ENCODE measurements at regions not wholly inside any gene's neighbourhood (a gene's known extent, or its start where the extent isn't known, plus 50 kb on each side); places are given as distances from the start of the nearest gene placed in this dataset.
"Not testable (repeated sequence)": the region's sequence is repeated elsewhere in the genome, so short reads cannot be mapped to it uniquely, and the experiment has no call there.

- no peak for DNase-seq (ENCODE audit: low spot score)
Measured at GRCh38 chr3:162398554-162398953, 901.9 kb downstream of the OTOL1 start.

DNA sequence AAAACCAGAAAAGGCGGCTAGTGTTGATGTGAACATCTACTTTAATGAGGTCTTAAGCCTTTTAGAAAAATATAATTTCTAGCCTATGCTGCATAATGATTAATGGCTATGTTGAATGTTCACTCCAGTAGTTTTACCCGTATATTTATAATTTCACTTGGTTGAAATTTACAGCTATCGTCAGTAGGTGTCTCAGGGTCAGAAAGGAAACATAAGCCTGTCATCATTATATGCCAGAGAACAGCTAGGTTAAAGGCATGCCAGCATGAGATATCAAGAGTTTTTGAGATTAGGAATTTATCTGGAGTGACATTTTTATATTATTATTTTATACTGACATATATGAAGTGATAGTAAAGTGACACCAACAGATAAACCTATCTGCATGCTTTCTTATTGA lies 904.1 kb downstream of the OTOL1 start:
- DNase-seq (ENCODE audit: low spot score), result no peak

- DNase-seq (ENCODE audit: low spot score), result not testable (repeated sequence)
Measured at GRCh38 chr3:162411556-162411955, 914.9 kb downstream of the OTOL1 start.

GRCh38 chr3:162421721-162422120 lies 925.1 kb downstream of the OTOL1 start:
- no peak for DNase-seq (ENCODE audit: low spot score)

GRCh38 chr3:162428192-162428591 lies 931.6 kb downstream of the OTOL1 start:
- no peak for DNase-seq (ENCODE audit: low spot score)

- DNase-seq (ENCODE audit: low spot score), result no peak
Measured at GRCh38 chr3:162435750-162436149, 939.1 kb downstream of the OTOL1 start.

DNA sequence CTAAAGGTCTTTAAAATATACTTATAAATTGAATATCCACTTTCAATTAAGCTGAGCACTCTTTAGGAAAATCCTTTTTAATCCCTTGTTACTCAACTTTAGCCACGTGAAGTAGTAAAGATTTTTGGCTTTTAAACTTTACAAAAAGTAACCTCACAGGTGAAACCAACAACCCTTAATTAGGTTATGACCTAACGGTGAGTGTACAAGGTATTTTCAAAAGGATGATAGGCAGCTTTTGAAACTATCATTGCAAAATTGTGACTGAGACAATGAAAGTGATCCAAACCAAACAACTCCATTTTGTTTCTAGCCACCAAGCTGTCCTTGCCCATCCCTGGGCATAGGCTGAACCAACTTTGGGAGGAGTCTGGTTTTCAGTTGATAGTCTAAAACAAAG lies 940.2 kb downstream of the OTOL1 start:
- no peak for DNase-seq (ENCODE audit: low spot score)

DNA sequence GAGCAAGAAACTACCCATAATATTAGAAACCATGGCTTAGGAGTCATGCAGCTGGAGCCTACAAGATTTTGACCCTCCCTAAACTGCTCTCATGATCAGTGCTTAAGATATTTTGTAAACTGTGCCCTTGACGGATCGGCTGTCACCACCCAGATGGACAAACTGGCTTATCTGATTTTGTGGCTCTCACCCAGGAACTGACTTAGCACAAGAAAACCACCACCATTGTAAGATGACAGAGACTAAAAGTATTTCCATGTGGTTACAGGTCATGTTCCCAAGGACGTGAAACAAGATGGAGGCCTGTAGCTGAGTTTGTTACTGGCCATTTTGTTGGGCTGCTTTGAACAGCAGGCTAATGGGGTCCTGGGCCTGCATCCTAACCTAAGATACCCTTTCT lies 940.9 kb downstream of the OTOL1 start:
- no peak for DNase-seq (ENCODE audit: low spot score)

GRCh38 chr3:162441716-162442115 lies 945.1 kb downstream of the OTOL1 start:
- no peak for DNase-seq (ENCODE audit: low spot score)

DNA sequence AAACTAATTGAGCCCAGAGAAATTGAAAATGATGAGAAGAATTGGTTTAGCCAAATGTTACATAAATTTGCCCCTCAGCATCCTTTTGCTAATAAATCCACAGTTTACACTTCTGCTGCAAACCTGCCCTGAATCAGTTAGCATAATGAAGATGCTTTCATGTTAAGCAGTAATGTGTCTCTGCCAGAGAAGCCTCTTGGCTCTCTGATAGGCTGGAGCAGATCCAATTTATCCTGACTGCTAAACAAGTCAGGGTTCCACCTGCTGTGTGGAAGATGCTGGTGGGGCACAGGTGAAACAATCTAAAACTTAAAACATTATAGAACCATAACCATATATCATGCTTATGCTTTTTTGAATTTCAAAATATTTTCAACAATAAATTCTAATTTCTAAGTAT lies 946.8 kb downstream of the OTOL1 start:
- no peak for DNase-seq (ENCODE audit: low spot score)

DNA sequence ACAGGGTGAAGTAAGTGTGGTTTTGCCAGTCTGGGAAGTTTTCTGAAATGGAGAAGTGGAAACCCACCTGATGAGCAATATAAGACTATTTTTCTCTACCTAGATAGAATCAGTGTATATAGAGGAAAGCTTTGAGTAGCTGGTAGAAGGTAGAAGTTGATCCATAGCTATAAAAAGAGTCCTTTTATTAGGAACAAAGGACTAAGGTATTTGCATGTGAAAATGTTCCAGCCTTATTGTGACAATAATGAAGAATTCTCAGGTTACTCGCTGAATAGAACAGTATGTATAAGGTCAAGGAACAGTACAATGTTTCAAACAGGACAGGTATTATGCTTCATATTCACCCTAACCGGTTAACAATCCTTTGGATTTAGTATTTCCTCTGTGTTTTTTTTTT lies 972.2 kb downstream of the OTOL1 start:
- DNase-seq (ENCODE audit: low spot score), result no peak

DNA sequence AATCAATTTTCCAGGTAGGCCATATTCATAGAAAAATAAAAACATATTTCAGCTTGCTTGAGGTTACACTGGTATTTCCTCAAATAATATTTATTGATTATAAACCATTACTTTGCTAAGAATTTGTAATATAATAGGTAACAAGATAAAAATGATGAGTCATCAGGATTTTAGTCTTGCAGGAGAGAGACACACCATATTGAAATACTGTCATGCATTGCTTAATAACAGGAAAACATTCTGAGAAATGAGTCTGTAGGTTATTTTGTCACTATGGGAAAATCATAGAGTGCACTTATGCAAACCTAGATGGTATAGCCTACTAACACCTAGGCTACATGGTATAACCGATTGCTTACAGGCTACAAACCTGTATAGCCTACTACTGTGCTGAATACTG lies 990.5 kb downstream of the OTOL1 start:
- no peak for DNase-seq (ENCODE audit: low spot score)

DNA sequence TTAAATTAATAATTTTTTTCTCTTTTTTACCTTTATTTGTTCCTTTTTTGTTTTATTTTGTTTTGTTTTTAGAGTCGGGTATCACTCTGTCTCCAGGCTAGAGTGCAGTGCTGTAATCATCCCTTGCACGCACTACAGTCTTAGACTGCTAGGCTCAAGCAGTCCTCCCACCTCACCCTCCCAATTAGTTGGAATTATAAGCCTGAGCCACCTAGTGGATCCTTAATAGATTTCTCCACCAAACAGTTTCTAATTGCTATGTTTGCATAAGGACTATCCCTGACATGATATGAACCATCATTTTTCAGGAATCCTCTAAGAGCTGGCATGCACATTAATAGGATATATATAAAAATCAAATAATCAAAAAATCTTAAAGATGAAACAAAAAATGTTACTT lies 993.2 kb downstream of the OTOL1 start:
- DNase-seq (ENCODE audit: low spot score), result no peak

- DNase-seq (ENCODE audit: low spot score), result no peak
Measured at GRCh38 chr3:162491952-162492351, 995.3 kb downstream of the OTOL1 start.

- DNase-seq (ENCODE audit: low spot score), result no peak
Measured at GRCh38 chr3:162492446-162493081, 996.0 kb downstream of the OTOL1 start.

DNA sequence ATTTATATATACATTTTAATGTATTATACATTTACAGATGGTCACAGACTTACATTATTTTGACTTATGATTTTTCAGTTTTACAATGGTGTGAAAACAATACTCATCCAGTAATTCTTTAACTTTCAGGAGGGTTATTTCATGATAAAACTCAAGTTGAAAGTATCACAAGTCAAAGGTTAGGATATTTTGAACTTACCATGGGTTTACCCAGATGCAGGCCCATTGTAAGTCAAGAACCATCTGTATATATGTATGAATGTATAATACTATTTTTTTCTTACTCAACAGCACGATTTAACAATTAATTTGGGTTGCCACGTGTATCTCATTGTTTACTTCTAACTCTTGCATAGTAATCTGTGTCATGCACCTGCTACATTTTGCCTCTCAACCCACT lies 1002.0 kb downstream of the OTOL1 start:
- DNase-seq (ENCODE audit: low spot score), result no peak

- DNase-seq (ENCODE audit: low spot score), result no peak
Measured at GRCh38 chr3:162507397-162507796, 1010.8 kb downstream of the OTOL1 start.

DNA sequence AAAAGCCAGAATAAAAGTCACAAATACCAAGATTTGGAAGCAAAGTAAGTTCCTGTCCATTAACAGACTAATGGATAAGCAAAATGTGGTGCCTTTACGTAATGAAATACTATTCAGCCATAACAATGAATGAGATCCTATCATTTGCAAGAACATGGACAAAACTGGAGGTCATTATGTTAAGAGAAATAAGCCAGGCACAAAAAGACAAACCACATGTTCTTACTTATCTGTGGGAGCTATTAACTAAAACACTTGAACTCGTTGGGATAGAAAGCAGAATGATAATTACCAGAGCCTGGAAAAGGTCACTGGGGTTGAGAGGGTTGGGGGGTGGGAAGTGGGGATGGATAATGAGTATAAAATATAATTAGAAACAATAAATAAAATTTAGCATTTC lies 1015.9 kb downstream of the OTOL1 start:
- DNase-seq (ENCODE audit: low spot score), result no peak

GRCh38 chr3:162517110-162517509 lies 1020.5 kb downstream of the OTOL1 start:
- DNase-seq (ENCODE audit: low spot score), result no peak

- no peak for DNase-seq (ENCODE audit: low spot score)
Measured at GRCh38 chr3:162521669-162522068, 1025.1 kb downstream of the OTOL1 start.

DNA sequence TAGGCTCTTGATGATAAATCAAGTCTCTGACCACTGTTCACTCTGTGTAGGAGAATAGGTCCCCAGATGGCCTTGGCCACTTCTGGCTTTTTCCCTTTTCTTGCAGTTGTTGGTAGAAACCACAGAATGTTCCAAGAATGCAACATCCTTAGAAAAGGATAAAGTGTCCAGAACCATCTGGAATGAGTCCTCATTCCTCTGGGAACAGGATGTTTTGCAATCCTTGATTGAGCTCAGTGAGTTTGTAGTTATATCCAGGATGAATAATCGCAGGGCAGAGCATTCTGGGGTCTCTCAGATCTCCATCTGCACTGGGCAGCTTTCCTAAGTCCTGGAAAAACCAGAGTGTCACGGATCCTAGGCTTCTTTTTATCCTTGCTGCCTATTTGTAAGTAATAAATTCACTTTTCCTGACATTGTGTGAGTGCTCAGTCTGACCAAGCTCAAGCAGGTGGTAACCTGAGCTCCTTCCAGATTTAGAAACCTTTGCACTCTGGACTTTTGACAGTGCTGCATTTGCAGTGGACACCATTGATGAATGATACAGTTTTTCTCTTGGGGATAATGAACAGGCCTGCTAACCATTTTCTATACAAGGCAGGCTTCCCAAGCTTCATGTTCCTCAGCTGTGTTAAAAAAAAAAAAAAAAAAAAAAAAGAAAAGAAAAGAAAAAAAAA lies 1028.6 kb downstream of the OTOL1 start:
- no peak for DNase-seq (ENCODE audit: low spot score)

GRCh38 chr3:162525771-162526170 lies 1029.2 kb downstream of the OTOL1 start:
- no peak for DNase-seq (ENCODE audit: low spot score)

DNA sequence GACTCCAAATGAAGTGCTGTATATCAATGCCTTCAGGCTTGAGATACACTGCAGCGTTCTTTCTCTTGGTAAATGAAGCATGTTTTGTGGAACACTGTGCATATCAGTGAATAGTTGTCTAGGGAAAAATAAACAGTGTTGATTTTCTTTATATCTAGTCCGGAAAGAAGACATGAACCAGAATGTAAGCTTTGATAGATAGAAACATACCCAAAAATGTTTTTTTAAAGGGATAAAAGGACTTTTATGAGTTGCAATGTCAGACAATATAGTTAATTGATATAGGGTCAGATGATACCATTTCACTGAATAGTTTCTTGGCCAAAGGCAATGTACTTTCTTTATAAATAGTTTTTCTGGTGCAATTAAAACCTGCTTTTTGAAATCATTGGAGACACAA lies 1037.8 kb downstream of the OTOL1 start:
- DNase-seq (ENCODE audit: low spot score), result no peak

DNA sequence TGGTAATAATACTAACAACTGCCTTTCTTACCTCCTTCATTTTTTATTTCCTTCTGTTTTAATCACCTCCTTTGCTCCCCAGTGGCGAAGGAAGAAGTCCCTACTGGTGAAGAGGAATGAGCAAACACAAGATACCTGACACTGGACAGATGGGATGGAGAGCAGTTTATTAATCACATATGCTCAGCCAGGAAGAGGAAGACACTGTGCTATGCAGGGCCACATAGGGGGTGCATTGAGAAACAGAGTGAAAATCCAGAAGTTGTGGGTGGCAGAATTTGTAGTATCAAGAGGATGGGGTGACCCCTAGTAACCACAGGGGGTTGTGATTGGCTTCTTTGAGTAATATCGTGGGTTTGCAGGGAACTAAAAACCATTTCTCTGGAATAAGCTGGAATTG lies 1041.9 kb downstream of the OTOL1 start:
- no peak for DNase-seq (ENCODE audit: low spot score)

Measured in germinal center (tissue), 1 donor.